ENCODE measurements at regions not wholly inside any gene's neighbourhood (a gene's known extent, or its start where the extent isn't known, plus 50 kb on each side); places are given as distances from the start of the nearest gene placed in this dataset.

GRCh38 chr4:59869056-59869455 lies 1331.1 kb upstream of the ADGRL3 start:
- in situ Hi-C loops (cut with HindIII; ENCODE audit: low sequenced_read_pairs): no loop called here

GRCh38 chr4:59869559-59869958 lies 1330.6 kb upstream of the ADGRL3 start:
- DNase-seq (ENCODE audit: low read depth): no peak
- in situ Hi-C loops (cut with HindIII; ENCODE audit: low sequenced_read_pairs): no loop called here
- TF ChIP-seq, protein P1, sequence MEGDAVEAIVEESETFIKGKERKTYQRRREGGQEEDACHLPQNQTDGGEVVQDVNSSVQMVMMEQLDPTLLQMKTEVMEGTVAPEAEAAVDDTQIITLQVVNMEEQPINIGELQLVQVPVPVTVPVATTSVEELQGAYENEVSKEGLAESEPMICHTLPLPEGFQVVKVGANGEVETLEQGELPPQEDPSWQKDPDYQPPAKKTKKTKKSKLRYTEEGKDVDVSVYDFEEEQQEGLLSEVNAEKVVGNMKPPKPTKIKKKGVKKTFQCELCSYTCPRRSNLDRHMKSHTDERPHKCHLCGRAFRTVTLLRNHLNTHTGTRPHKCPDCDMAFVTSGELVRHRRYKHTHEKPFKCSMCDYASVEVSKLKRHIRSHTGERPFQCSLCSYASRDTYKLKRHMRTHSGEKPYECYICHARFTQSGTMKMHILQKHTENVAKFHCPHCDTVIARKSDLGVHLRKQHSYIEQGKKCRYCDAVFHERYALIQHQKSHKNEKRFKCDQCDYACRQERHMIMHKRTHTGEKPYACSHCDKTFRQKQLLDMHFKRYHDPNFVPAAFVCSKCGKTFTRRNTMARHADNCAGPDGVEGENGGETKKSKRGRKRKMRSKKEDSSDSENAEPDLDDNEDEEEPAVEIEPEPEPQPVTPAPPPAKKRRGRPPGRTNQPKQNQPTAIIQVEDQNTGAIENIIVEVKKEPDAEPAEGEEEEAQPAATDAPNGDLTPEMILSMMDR (IDR thresholded peaks at IDR 0.05; ENCODE audit: low read depth, low read length, missing control alignments): no peak
- H3K4me3 ChIP-seq (ENCODE audit: low read depth, low read length): no peak overlapping the region

More at GRCh38 chr4:59869056-59869455, 1331.1 kb upstream of the ADGRL3 start:
- TF ChIP-seq, protein P1 (IDR thresholded peaks at IDR 0.05; ENCODE audit: low read depth, low read length, missing control alignments): no peak
- DNase-seq (ENCODE audit: low read depth): no peak
- no peak overlapping the region for H3K4me3 ChIP-seq (ENCODE audit: low read depth, low read length)

DNA sequence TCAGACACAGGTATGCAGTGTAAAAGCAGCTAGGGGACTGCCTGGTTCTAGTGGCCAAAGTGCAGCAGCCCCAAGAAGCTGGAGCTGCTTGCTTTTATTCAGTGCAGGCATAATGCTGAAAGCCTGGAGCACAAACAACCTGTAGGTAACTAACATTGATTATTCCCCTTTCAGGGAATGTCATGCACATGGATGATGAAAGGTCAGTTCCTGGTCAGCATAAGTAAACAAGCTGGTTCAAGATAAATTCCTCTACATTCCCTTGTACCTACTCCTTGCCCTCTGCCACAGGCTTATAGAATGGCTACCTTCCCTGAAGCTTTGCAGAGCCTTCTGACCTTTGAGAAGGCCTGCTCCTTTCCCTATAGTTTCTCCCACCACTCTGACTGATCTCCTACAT lies 1318.5 kb upstream of the ADGRL3 start:
- in situ Hi-C loops (cut with HindIII; ENCODE audit: low sequenced_read_pairs): no loop called here
- TF ChIP-seq, protein P1 (IDR thresholded peaks at IDR 0.05; ENCODE audit: low read depth, low read length, missing control alignments): no peak
- no peak overlapping the region for H3K4me3 ChIP-seq (ENCODE audit: low read depth, low read length)
- no peak for DNase-seq (ENCODE audit: low read depth)

DNA sequence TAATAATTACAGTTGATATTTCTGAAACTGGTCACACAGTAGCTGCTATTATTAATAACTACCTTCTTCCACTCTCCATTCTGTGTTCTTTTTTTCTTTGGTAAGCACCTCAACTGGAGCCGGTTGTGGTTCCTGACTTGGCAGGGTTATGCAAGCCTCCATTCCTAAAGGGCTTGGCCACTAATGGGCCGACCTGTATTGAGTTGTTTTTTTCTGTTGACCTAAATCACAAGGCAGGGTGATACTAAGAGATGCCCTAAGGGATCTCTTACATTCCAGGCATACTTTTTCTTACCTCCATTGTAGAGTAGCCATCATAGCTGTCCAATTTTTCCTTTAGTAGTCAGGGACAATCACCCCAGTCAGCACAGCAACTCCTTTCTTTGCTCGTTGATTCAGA lies 1295.8 kb upstream of the ADGRL3 start:
- TF ChIP-seq, protein P1 (IDR thresholded peaks at IDR 0.05; ENCODE audit: low read depth, low read length, missing control alignments): no peak
- in situ Hi-C loops (cut with HindIII; ENCODE audit: low sequenced_read_pairs): no loop called here
- DNase-seq (ENCODE audit: low read depth): no peak
- H3K4me3 ChIP-seq (ENCODE audit: low read depth, low read length): no peak overlapping the region

- H3K4me3 ChIP-seq (ENCODE audit: low read depth, low read length): no peak overlapping the region
- no peak for DNase-seq (ENCODE audit: low read depth)
- TF ChIP-seq, protein P1 (IDR thresholded peaks at IDR 0.05; ENCODE audit: low read depth, low read length, missing control alignments): no peak
- in situ Hi-C loops (cut with HindIII; ENCODE audit: low sequenced_read_pairs): no loop called here
These were observed 1279.7 kb upstream of the ADGRL3 start for GRCh38 chr4:59920416-59920815.

- TF ChIP-seq, protein P1 (IDR thresholded peaks at IDR 0.05; ENCODE audit: low read depth, low read length, missing control alignments): no peak
- no peak for DNase-seq (ENCODE audit: low read depth)
- H3K4me3 ChIP-seq (ENCODE audit: low read depth, low read length): no peak overlapping the region
- in situ Hi-C loops (cut with HindIII; ENCODE audit: low sequenced_read_pairs): no loop called here
These were observed 1274.8 kb upstream of the ADGRL3 start for GRCh38 chr4:59925290-59925689.

- DNase-seq (ENCODE audit: low read depth): no peak
- TF ChIP-seq, protein P1 (IDR thresholded peaks at IDR 0.05; ENCODE audit: low read depth, low read length, missing control alignments): no peak
- in situ Hi-C loops (cut with HindIII; ENCODE audit: low sequenced_read_pairs): no loop called here
- H3K4me3 ChIP-seq (ENCODE audit: low read depth, low read length): no peak overlapping the region
These were observed 1263.6 kb upstream of the ADGRL3 start for GRCh38 chr4:59936566-59936965.

Data from astrocyte of the cerebellum (primary cell).